ENCODE measurements at regions not wholly inside any gene's neighbourhood (a gene's known extent, or its start where the extent isn't known, plus 50 kb on each side); places are given as distances from the start of the nearest gene placed in this dataset.
"Not testable (repeated sequence)": the region's sequence is repeated elsewhere in the genome, so short reads cannot be mapped to it uniquely, and the experiment has no call there.

GRCh38 chrX:121307449-121307848, 260.0 kb downstream of the GLUD2 start:
- no peak for DNase-seq

- peak; percentile 11 for DNase-seq
Measured at GRCh38 chrX:121308276-121308805, 260.9 kb downstream of the GLUD2 start.

DNA sequence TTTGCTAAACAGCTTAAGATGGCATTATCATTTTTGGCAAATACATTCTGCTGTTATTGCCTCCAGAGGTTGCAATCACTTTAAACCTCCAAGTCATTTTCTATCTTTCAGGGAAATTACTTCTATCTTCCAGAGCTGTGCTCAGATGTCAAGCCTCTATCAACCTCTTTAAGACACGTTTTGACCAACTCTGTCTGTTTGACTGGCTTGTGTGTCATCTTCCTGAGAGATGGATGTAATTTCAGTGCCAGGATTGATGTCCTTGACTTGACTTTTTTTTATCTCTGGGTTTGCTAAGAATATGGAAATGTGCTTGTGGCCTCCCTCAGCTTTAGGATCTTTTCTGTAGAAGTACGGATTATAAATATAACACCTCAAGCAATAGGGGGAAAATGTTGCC, 263.4 kb downstream of the GLUD2 start:
- DNase-seq: no peak

- no peak for DNase-seq
Measured at GRCh38 chrX:121320441-121320840, 273.0 kb downstream of the GLUD2 start.

- no peak for DNase-seq
Measured at GRCh38 chrX:121322159-121322558, 274.7 kb downstream of the GLUD2 start.

- DNase-seq: no peak
Measured at GRCh38 chrX:121323337-121323736, 275.9 kb downstream of the GLUD2 start.

GRCh38 chrX:121333942-121334341, 286.5 kb downstream of the GLUD2 start:
- DNase-seq: no peak

DNA sequence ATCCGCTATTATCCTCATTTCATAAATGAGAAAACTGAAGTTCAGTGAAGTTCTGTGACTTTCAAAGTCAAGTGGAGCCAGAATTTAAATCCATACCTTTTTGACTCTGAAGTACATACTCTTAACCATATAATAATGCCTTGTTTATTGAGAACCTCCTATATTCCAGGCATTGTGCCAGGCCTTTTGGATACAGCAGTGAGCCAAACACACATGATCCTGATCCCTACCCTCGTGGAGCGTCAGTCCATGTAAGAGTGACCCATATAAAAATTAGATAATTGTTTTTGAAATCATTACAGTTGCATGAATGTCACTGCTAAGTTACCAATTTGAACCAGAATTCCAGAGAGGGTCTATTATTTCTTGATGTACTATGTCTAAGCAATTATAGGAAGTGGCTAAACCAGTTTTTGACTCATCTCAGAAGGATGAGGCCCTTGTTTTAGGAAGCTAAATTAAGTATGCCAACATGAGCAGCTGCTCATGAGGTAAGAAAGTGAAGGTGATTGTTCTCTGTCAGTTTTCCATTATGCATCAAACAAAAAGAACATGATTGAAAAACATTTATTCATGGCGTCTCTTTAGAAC, 289.5 kb downstream of the GLUD2 start:
- no peak for DNase-seq

DNA sequence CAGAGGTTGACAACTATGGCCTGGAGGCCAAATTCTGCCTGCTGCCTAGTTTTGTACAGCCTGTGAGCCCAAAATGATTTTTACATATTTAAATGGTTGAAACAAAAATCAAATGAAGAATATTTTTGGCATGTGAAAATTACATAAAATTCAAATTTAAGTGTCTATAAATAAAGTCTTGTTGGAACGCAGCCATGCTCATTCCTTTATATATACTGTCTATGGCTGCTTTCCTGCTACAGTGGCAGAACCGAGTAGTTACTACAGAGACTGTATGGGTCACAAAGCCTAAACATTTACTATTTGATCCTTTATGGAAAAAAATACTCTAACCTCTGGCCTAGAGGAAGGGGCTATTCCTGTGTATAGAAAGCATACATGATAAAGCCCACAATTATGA, 290.4 kb downstream of the GLUD2 start:
- DNase-seq: no peak

- DNase-seq: no peak
Measured at GRCh38 chrX:121349263-121349662, 301.9 kb downstream of the GLUD2 start.

GRCh38 chrX:121356139-121356849, 308.9 kb downstream of the GLUD2 start:
- no peak for DNase-seq

GRCh38 chrX:121356850-121357171, 309.4 kb downstream of the GLUD2 start:
- DNase-seq: no peak

GRCh38 chrX:121360280-121360679, 312.9 kb downstream of the GLUD2 start:
- no peak for DNase-seq

DNA sequence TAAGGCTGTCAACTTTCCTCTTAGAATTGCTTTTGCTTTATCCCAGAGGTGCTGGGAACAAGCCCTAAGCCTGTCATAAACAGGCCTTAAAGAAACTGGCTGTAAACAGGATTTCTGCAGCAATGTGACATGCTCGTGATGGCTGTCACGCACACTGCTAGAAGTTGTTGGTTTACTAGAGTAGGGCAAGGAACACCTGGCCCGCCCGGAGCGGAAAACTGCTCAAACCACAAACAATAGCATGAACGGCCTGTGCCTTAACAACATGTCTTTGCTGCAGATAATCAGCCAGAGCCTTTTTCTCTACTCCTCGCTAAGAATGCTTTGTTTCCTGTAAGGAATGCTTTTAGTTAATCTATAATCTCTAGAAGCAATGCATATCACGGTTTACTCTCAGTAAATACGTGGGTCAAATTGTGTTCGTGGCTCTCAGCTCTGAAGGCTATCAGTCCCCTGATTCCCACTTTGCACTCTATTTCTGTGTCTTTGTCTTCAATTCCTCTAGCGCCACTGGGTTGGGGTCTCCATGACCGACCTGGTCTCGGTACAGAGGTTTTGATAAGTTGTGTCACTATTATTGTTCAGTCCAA, 318.3 kb downstream of the GLUD2 start:
- DNase-seq: no peak

GRCh38 chrX:121374471-121374870, 327.1 kb downstream of the GLUD2 start:
- DNase-seq: no peak

GRCh38 chrX:121381915-121382314, 334.5 kb downstream of the GLUD2 start:
- DNase-seq: not testable (repeated sequence)

- peak; percentile 0 for DNase-seq
Measured at GRCh38 chrX:121389976-121390714, 342.7 kb downstream of the GLUD2 start.

DNA sequence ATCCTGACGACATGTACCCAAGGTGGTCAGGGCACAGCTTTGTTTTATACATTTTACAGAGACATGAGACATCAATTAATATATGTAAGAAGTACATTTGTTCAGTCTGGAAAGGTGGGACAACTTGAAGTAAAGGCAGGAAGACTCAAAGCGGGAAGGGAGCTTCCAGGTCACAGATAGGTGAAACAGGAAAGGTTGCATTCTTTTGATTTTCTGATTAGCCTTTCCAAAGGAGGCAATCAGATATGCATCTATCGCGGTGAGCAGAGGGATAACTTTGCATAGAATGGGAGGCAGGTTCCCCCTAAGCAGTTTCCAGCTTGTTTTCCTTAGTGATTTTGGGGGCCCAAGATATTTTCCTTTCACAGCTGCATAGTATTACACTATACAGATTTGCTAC, 358.4 kb downstream of the GLUD2 start:
- DNase-seq: no peak

DNA sequence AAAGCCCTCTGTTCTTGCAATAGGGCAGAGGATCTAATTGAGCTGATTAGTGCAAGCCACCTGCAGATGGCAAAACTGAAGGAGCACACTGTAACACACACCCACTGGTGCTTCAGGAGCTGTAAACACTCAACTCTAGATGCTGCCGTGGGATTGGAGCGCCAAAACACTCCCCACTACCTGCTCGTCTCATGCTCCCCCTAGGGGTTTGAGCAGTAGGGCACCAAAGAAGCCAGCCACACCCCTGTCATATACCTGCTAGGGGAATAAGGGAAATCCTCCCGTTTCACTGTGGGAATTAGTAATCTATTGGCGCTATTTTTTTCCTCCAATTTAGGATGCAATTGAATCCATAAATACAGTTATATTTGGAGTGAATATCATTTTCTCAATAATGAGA, 360.2 kb downstream of the GLUD2 start:
- no peak for DNase-seq

GRCh38 chrX:121431514-121431913, 384.1 kb downstream of the GLUD2 start:
- not testable (repeated sequence) for DNase-seq

DNA sequence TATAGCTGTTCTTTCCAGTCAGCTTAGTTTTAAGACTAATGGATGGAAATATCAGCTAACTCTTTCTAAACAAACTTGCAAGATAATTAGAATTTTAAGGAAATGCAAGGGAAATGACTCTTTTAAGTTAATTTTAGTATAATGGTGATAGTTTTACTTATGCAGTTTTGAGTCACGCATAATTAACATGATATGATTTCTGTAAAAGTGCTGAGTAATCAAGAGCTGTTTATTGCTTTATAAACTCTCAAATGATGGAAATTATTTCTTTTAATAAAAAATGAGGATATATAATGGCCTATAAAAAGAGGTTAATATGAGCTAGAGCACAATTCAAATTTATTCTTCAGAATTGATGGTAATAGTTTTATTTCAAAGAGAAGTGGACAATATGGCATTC, 385.9 kb downstream of the GLUD2 start:
- no peak for DNase-seq

- not testable (repeated sequence) for DNase-seq
Measured at GRCh38 chrX:121437666-121438065, 390.3 kb downstream of the GLUD2 start.

DNA sequence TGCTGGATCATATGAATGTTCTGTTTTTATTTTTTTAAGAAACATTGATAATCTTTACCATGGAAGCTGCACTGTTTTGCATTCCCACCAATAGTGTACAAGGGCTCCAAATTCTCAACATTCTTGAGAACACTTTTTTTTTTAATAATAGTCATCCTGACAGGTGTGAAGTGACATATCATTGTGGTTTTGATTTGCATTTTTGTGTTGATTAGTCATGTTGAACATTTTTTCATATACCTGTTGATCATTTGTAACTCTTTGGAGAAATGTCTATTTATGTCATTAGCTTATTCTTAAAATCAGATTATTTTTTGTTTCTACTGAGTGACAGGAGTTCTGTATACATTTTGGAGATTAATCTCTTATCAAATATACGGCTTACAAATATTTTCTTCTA, 408.5 kb downstream of the GLUD2 start:
- no peak for DNase-seq

DNA sequence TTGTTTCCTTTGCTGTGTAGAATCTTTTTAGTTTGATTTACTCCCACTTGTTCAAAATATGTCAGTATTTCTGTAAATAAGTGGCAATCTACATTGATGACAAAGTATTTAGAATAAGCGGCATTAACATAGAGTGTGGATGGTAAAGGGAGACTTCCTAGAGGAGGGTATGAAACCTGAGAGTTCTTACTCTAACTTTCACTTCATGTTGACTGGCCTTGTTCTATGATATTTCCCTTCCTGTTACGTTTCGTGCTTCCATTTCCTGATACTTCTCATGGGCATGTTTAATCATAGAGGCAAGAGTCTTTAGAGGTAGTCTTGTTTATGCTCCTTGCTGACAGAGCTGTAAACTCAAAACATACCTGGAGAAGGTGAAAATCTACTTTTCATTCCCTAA, 408.9 kb downstream of the GLUD2 start:
- no peak for DNase-seq
